Natural killer cell (primary cell): ENCODE measurements at regions not wholly inside any gene's neighbourhood (a gene's known extent, or its start where the extent isn't known, plus 50 kb on each side); places are given as distances from the start of the nearest gene placed in this dataset.

Source experiments
- ATAC-seq, 3 donors: fragments of 150-1000 bp in 2 of 3; fragments of 200-7000 bp in 1 of 3; cut with Tn5 transposase; 1 replicate in 1 of 3; 2 replicates in 2 of 3; pipeline ENCODE4 v1.10.0; 2021; ENCODE audit warnings: mild to moderate bottlenecking in 2 of 3, moderate library complexity in 2 of 3
- DNase-seq, 2 donors: peaks; one replicate each; pipeline versions ENCODE4 v3.0.0 to v3.0.0-alpha.2; 2013 to 2021; ENCODE audit warnings: mixed read lengths in 1 of 2
- H3K27ac ChIP-seq: one replicate; pipeline ENCODE4 v1.5.1; 2013; ENCODE audit warnings: mild to moderate bottlenecking, low read length
- H3K27me3 ChIP-seq: one replicate; pipeline ENCODE4 v1.6.1; 2013; ENCODE audit warnings: low read length; ENCODE audit not compliant: control insufficient read depth, insufficient read depth
- H3K36me3 ChIP-seq: one replicate; pipeline ENCODE4 v1.6.1; 2013; ENCODE audit warnings: low read length; ENCODE audit not compliant: control insufficient read depth, insufficient read depth
- H3K4me1 ChIP-seq: one replicate; pipeline ENCODE4 v1.6.1; 2013; ENCODE audit warnings: low read length; ENCODE audit not compliant: control insufficient read depth, insufficient read depth
- H3K4me3 ChIP-seq: one replicate; pipeline ENCODE4 v1.5.1; 2013; ENCODE audit warnings: low read length
- H3K9me3 ChIP-seq: one replicate; pipeline ENCODE4 v1.6.1; 2013; ENCODE audit warnings: low read length; ENCODE audit not compliant: control insufficient read depth, insufficient read depth
- H3K27ac Mint-ChIP-seq, 2 donors: one replicate each; pipeline ENCODE4 v1.8.0; 2022; ENCODE audit warnings: mild to moderate bottlenecking in 2 of 2, mixed read lengths in 2 of 2, moderate library complexity in 1 of 2
- H3K27me3 Mint-ChIP-seq, 2 donors: one replicate each; pipeline ENCODE4 v1.8.0; 2022; ENCODE audit warnings: low read depth in 2 of 2, mixed read lengths in 2 of 2
- H3K36me3 Mint-ChIP-seq: one replicate; pipeline ENCODE4 v1.8.0; 2022; ENCODE audit warnings: mixed read lengths
- H3K4me1 Mint-ChIP-seq, 2 donors: one replicate each; pipeline ENCODE4 v1.8.0; 2022; ENCODE audit warnings: mixed read lengths in 2 of 2
- H3K4me3 Mint-ChIP-seq: one replicate; pipeline ENCODE4 v1.8.0; 2022; ENCODE audit warnings: mild to moderate bottlenecking, moderate library complexity, mixed read lengths
- H3K9me3 Mint-ChIP-seq, 2 donors: one replicate each; pipeline ENCODE4 v1.8.0; 2022; ENCODE audit warnings: mixed read lengths in 2 of 2
- CTCF ChIP-seq: fragments of 200-600 bp; IDR thresholded peaks from one replicate; pipeline ENCODE4 v1.8.0; 2022; ENCODE audit warnings: antibody characterized with exemption
- WGBS: methylation state at CpG from one replicate; pipeline ENCODE4 v1.1.7; 2013; ENCODE audit warnings: missing lambda C conversion rate; ENCODE audit not compliant: insufficient coverage; 5-methylcytosine and 5-hydroxymethylcytosine counted together
- intact Hi-C: fragments of 100-400 bp; cut with micrococcal nuclease; formaldehyde crosslinking; loops from one replicate; pipeline ENCODE4 v1.14.2; 2022

- peaks cover 9 to 12% of the 10 kb centered on the region in 2 donors for H3K9me3 Mint-ChIP-seq
- 60% methylated on average over 1 of the region's 3 CpGs for WGBS
- TF ChIP-seq CTCF: no peak
Observed at GRCh38 chr13:19332378-19332777, 150.8 kb upstream of the TUBA3C start.

GRCh38 chr13:19329365-19329764, 147.7 kb upstream of the TUBA3C start:
- intact Hi-C loops: no loop called here
- Histone ChIP-seq H3K4me3 (no peak overlapping the region), H3K9me3 (no peaks in the 10 kb centered on the region), H3K4me1 (no peaks in the 10 kb centered on the region), H3K36me3 (no peaks in the 10 kb centered on the region), H3K27me3 (no peaks in the 10 kb centered on the region), H3K27ac (no peak overlapping the region)
- 75% methylated on average over 2 of the region's 3 CpGs for WGBS
- H3K4me3 Mint-ChIP-seq: no peak overlapping the region
- H3K27ac Mint-ChIP-seq: no peak overlapping the region
- no peaks in the 10 kb centered on the region for H3K27me3 Mint-ChIP-seq
- DNase-seq: no peak
- no peak for TF ChIP-seq CTCF
- no peaks in the 10 kb centered on the region for H3K4me1 Mint-ChIP-seq
- H3K9me3 Mint-ChIP-seq: peaks cover 2 to 5% of the 10 kb centered on the region in 2 donors
- no peaks in the 10 kb centered on the region for H3K36me3 Mint-ChIP-seq
- no peak for ATAC-seq

More at GRCh38 chr13:19332378-19332777, 150.8 kb upstream of the TUBA3C start:
- no peak overlapping the region for H3K27ac ChIP-seq
- H3K27me3 Mint-ChIP-seq: no peaks in the 10 kb centered on the region
- DNase-seq (no peak), ATAC-seq (no peak)
- intact Hi-C loops: no loop called here
- no peaks in the 10 kb centered on the region for H3K4me1 Mint-ChIP-seq
- H3K4me3 ChIP-seq: no peak overlapping the region
- no peak overlapping the region for H3K27ac Mint-ChIP-seq
- no peaks in the 10 kb centered on the region for H3K4me1 ChIP-seq
- H3K36me3 Mint-ChIP-seq: no peaks in the 10 kb centered on the region
- H3K4me3 Mint-ChIP-seq: no peak overlapping the region
- H3K36me3 ChIP-seq: no peaks in the 10 kb centered on the region
- no peaks in the 10 kb centered on the region for H3K9me3 ChIP-seq
- H3K27me3 ChIP-seq: no peaks in the 10 kb centered on the region

- Mint-ChIP-seq H3K4me3 (no peak overlapping the region), H3K27me3 (no peaks in the 10 kb centered on the region), H3K4me1 (no peaks in the 10 kb centered on the region), H3K9me3 (peaks cover 4 to 9% of the 10 kb centered on the region in 2 donors), H3K36me3 (no peaks in the 10 kb centered on the region), H3K27ac (no peak overlapping the region)
- Histone ChIP-seq H3K9me3 (peaks cover 7% of the 10 kb centered on the region), H3K4me1 (no peaks in the 10 kb centered on the region), H3K36me3 (no peaks in the 10 kb centered on the region), H3K4me3 (no peak overlapping the region), H3K27me3 (no peaks in the 10 kb centered on the region), H3K27ac (no peak overlapping the region)
- ATAC-seq (no peak), DNase-seq (no peak)
- TF ChIP-seq CTCF: no peak
- intact Hi-C loops: no loop called here
Observed at GRCh38 chr13:19324325-19324724, 142.7 kb upstream of the TUBA3C start.

GRCh38 chr13:19321222-19321621, 139.6 kb upstream of the TUBA3C start:
- H3K36me3 ChIP-seq: no peaks in the 10 kb centered on the region
- Mint-ChIP-seq H3K9me3 (peaks cover 3 to 14% of the 10 kb centered on the region in 2 donors), H3K27ac (no peak overlapping the region), H3K4me1 (no peaks in the 10 kb centered on the region), H3K27me3 (no peaks in the 10 kb centered on the region), H3K36me3 (no peaks in the 10 kb centered on the region), H3K4me3 (no peak overlapping the region)
- no peak for DNase-seq
- intact Hi-C loops: no loop called here
- H3K4me1 ChIP-seq: no peaks in the 10 kb centered on the region
- peaks cover 7% of the 10 kb centered on the region for H3K9me3 ChIP-seq
- no peak for ATAC-seq
- 100% methylated on average over 1 of the region's 3 CpGs for WGBS
- H3K4me3 ChIP-seq: no peak overlapping the region
- no peaks in the 10 kb centered on the region for H3K27me3 ChIP-seq
- H3K27ac ChIP-seq: no peak overlapping the region
- TF ChIP-seq CTCF: no peak
